Thyroid gland (tissue), 4 donors: ENCODE measurements at regions not wholly inside any gene's neighbourhood (a gene's known extent, or its start where the extent isn't known, plus 50 kb on each side); places are given as distances from the start of the nearest gene placed in this dataset.

Experiments
- DNase-seq, 2 donors: peaks; one replicate each; pipeline ENCODE4 v3.0.0-alpha.2; 2019
- H3K27ac ChIP-seq, 3 donors: fragments of 200-600 bp; sonication (generic); 1 replicate in 2 of 3; 2 replicates in 1 of 3; pipeline ENCODE4 v1.5.1; 2016 to 2019; ENCODE audit warnings: mild to moderate bottlenecking in 1 of 3, moderate library complexity in 1 of 3
- H3K27me3 ChIP-seq: fragments of 200-600 bp; sonication (generic); one replicate; pipeline ENCODE4 v1.5.1; 2019
- H3K36me3 ChIP-seq, 2 donors: fragments of 200-600 bp; sonication (generic); one replicate each; pipeline ENCODE4 v1.5.1; 2016 to 2019
- H3K4me1 ChIP-seq, 2 donors: fragments of 200-600 bp; sonication (generic); one replicate each; pipeline ENCODE4 v1.5.1; 2017 to 2019
- H3K4me3 ChIP-seq, 3 donors: fragments of 200-600 bp; sonication (generic); replicated peaks in 1 of 3; 1 replicate in 2 of 3; 2 replicates in 1 of 3; pipeline ENCODE4 v1.5.1; 2016; ENCODE audit warnings: mild to moderate bottlenecking in 1 of 3
- H3K9me3 ChIP-seq: fragments of 200-600 bp; sonication (generic); one replicate; pipeline ENCODE4 v1.5.1; 2017
- POLR2A ChIP-seq, 2 donors: fragments of 450-650 bp; IDR thresholded peaks; one replicate each; pipeline ENCODE4 v1.6.1; 2017; ENCODE audit warnings: antibody characterized with exemption in 2 of 2, mild to moderate bottlenecking in 2 of 2, moderate library complexity in 1 of 2
- WGBS, 2 donors: methylation state at CpG; one replicate each; pipeline ENCODE4 v1.1.5; 2017; 5-methylcytosine and 5-hydroxymethylcytosine counted together
- intact Hi-C: fragments of 100-400 bp; cut with DNase I; formaldehyde crosslinking; loops from one replicate; pipeline ENCODE4 v1.15.1; 2023
- TF ChIP-seq, protein P1 (sequence below), 6 experiments: fragments of 200-600 bp in 3 of 6; fragments of 450-650 bp in 3 of 6; sonication (generic) in 3 of 6; IDR thresholded peaks; one replicate each; pipeline ENCODE4 v1.5.1; 2016 to 2019; ENCODE audit warnings: antibody characterized with exemption in 6 of 6, mild to moderate bottlenecking in 2 of 6, inconsistent platforms in 1 of 6, moderate library complexity in 1 of 6

DNA sequence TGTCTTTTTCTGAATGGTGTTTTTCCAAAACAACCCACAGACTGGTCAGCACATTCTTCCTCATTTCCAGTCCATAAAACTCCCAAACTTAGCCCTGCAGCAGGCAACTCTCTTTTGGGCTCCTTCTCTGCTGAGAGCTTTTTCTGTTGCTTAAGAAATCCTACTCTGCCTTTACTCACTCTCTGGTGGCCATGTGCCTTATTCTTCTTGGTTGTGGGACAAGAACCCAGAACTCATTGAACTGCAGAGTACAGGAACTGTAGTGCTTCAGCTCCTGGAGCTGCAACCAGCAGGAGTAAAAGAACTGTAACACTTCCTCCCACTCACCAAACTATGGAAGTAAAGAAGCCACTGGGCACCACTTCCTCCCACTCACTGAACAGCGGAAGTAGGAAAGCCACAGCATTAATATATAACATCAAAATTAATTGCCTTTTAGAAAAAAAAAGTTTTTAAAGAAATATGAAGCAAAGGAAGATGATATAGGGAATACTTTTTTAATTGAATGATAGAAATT lies 864.1 kb upstream of the PCDH10 start:
- Histone ChIP-seq H3K4me3 (no peak overlapping the region), H3K36me3 (no peaks in the 10 kb centered on the region), H3K27me3 (no peaks in the 10 kb centered on the region), H3K4me1 (no peaks in the 10 kb centered on the region), H3K27ac (no peak overlapping the region), H3K9me3 (no peaks in the 10 kb centered on the region)
- TF ChIP-seq POLR2A (IDR thresholded peaks at IDR 0.05): no peak
- TF ChIP-seq, protein P1, sequence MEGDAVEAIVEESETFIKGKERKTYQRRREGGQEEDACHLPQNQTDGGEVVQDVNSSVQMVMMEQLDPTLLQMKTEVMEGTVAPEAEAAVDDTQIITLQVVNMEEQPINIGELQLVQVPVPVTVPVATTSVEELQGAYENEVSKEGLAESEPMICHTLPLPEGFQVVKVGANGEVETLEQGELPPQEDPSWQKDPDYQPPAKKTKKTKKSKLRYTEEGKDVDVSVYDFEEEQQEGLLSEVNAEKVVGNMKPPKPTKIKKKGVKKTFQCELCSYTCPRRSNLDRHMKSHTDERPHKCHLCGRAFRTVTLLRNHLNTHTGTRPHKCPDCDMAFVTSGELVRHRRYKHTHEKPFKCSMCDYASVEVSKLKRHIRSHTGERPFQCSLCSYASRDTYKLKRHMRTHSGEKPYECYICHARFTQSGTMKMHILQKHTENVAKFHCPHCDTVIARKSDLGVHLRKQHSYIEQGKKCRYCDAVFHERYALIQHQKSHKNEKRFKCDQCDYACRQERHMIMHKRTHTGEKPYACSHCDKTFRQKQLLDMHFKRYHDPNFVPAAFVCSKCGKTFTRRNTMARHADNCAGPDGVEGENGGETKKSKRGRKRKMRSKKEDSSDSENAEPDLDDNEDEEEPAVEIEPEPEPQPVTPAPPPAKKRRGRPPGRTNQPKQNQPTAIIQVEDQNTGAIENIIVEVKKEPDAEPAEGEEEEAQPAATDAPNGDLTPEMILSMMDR (IDR thresholded peaks at IDR 0.05): no peak
- DNase-seq: no peak
- WGBS, 2 donors: 86 to 98% methylated on average over 1 of the region's 1 CpG
- intact Hi-C loops: no loop called here

DNA sequence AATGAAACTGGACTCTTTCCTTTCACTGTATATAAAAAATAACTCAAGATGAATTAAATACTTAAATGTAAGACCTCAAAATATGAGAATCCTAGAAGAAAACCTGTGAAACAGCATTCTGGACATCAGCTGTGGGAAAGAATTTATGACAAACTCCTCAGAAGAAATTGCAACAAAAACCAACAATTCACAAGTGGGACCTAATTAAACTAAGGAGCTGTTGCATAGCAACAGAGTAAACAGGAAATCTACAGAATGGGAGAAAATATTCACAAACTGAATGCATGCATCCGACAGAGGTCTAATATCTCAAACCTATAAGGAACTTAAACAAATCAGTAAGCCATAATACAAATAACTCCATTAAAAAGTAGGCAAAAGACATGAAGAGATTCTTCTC lies 851.7 kb upstream of the PCDH10 start:
- no peak overlapping the region for H3K4me3 ChIP-seq
- H3K4me1 ChIP-seq: no peaks in the 10 kb centered on the region
- 6 to 19% methylated on average over 1 of the region's 1 CpG for WGBS, 2 donors
- no peaks in the 10 kb centered on the region for H3K9me3 ChIP-seq
- H3K27me3 ChIP-seq: no peaks in the 10 kb centered on the region
- H3K36me3 ChIP-seq: no peaks in the 10 kb centered on the region
- intact Hi-C loops: no loop called here
- H3K27ac ChIP-seq: no peak overlapping the region
- TF ChIP-seq, protein P1 (IDR thresholded peaks at IDR 0.05): no peak
- TF ChIP-seq POLR2A (IDR thresholded peaks at IDR 0.05): no peak
- no peak for DNase-seq

DNA sequence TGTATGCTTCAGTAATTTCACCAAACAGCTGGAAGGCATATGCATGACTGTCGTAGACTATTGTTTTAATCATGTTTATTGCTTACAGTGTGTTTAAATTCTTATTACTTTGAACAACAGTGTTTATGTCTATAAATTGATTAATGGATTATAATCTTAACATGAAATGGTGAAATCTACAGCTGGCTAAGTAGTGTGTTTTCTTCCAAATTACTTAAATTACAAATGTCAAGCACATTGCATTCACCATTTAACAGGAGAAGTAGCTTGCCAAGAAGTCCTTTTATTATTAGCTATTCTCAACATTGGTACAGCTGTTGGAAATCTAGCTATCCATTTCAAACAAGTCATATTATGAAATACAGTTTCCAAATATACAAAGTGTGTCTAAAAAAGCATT lies 849.3 kb upstream of the PCDH10 start:
- 76 to 77% methylated on average over 1 of the region's 1 CpG for whole genome bisulfite sequencing, 2 donors
- Histone ChIP-seq H3K4me1 (no peaks in the 10 kb centered on the region), H3K27ac (no peak overlapping the region), H3K36me3 (no peaks in the 10 kb centered on the region), H3K4me3 (no peak overlapping the region), H3K9me3 (no peaks in the 10 kb centered on the region), H3K27me3 (no peaks in the 10 kb centered on the region)
- DNase-seq: no peak
- no peak for TF ChIP-seq POLR2A (IDR thresholded peaks at IDR 0.05)
- TF ChIP-seq, protein P1 (IDR thresholded peaks at IDR 0.05): no peak
- intact Hi-C loops: no loop called here

DNA sequence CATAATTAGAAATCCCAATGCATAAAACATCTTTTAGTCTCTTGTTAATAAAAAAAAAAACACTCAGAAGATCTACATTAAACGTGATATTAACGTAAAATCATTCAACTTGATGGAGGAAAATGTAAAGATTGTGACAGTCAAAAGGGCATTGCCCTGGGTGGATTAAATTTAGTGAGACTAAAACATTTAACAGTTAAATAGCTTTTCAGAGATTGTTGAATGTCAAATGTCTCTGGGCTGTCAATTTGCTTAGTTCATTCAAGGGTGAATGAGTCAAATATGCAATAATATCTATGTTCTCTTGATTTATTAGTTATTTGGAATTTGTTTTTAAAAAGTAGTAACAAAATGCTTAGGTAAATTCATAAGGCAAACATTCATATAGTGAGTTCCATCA lies 836.6 kb upstream of the PCDH10 start:
- TF ChIP-seq, protein P1 (IDR thresholded peaks at IDR 0.05): no peak
- TF ChIP-seq POLR2A (IDR thresholded peaks at IDR 0.05): no peak
- intact Hi-C loops: no loop called here
- H3K9me3 ChIP-seq: no peaks in the 10 kb centered on the region
- H3K27ac ChIP-seq: no peak overlapping the region
- no peaks in the 10 kb centered on the region for H3K36me3 ChIP-seq
- 83 to 84% methylated on average over 2 of the region's 2 CpGs for WGBS, 2 donors
- no peaks in the 10 kb centered on the region for H3K4me1 ChIP-seq
- no peaks in the 10 kb centered on the region for H3K27me3 ChIP-seq
- no peak for DNase-seq
- no peak overlapping the region for H3K4me3 ChIP-seq

DNA sequence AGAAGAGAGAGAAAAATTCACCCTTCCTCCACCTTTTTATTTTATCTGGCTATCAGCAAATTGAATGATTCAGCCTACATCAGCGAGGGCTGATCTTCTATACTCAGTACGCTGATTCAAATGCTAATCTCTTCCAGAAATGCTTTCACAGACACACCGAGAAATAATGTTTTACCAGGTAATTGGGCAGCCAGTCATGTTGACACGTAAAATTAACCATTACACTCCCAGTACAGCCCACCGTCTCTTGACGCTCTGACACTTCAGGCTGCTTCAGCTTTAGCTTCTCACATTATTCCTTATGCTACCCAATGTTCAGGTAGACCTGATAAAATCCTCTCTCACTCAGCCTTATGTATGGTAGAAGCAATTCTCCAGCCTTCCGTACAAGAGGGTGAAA lies 835.2 kb upstream of the PCDH10 start:
- 75 to 79% methylated on average over 7 of the region's 7 CpGs for WGBS, 2 donors
- intact Hi-C loops: no loop called here
- Histone ChIP-seq H3K9me3 (no peaks in the 10 kb centered on the region), H3K27ac (no peak overlapping the region), H3K36me3 (no peaks in the 10 kb centered on the region), H3K4me1 (no peaks in the 10 kb centered on the region), H3K4me3 (no peak overlapping the region), H3K27me3 (no peaks in the 10 kb centered on the region)
- TF ChIP-seq, protein P1 (IDR thresholded peaks at IDR 0.05): no peak
- no peak for TF ChIP-seq POLR2A (IDR thresholded peaks at IDR 0.05)
- DNase-seq: no peak
